GM18867 (cell line): ENCODE measurements at regions not wholly inside any gene's neighbourhood (a gene's known extent, or its start where the extent isn't known, plus 50 kb on each side); places are given as distances from the start of the nearest gene placed in this dataset.

Experiments
- ATAC-seq: cut with Tn5 transposase; IDR thresholded peaks from one replicate; pipeline ENCODE4 v1.9.1; 2021; ENCODE audit warnings: mild to moderate bottlenecking, moderate library complexity; ENCODE audit not compliant: unreplicated experiment

- no peak for ATAC-seq
Measured at GRCh38 chr1:65486613-65487012, 66.1 kb downstream of the LEPR start.

GRCh38 chr1:65489481-65489880 is 69.0 kb downstream of the LEPR start:
- ATAC-seq, result no peak

GRCh38 chr1:65490231-65491009 is 70.0 kb downstream of the LEPR start:
- no peak for ATAC-seq

- ATAC-seq, result no peak
Measured at GRCh38 chr1:65491472-65491871, 71.0 kb downstream of the LEPR start.

- ATAC-seq, result no peak
Measured at GRCh38 chr1:65493802-65494201, 73.3 kb downstream of the LEPR start.

- ATAC-seq, result no peak
Measured at GRCh38 chr1:65494671-65495070, 74.2 kb downstream of the LEPR start.

- ATAC-seq, result no peak
Measured at GRCh38 chr1:65495137-65495536, 74.7 kb downstream of the LEPR start.

GRCh38 chr1:65497256-65497830 is 76.9 kb downstream of the LEPR start:
- no peak for ATAC-seq

- ATAC-seq, result no peak
Measured at GRCh38 chr1:65503427-65503826, 83.0 kb downstream of the LEPR start.

- no peak for ATAC-seq
Measured at GRCh38 chr1:65504263-65504662, 83.8 kb downstream of the LEPR start.

GRCh38 chr1:65505547-65506300 is 85.3 kb downstream of the LEPR start:
- no peak for ATAC-seq

GRCh38 chr1:65508051-65508450 is 87.6 kb downstream of the LEPR start:
- ATAC-seq, result no peak

- ATAC-seq, result no peak
Measured at GRCh38 chr1:65509912-65510680, 89.6 kb downstream of the LEPR start.

- ATAC-seq, result no peak
Measured at GRCh38 chr1:65510961-65511360, 90.5 kb downstream of the LEPR start.

- ATAC-seq, result no peak
Measured at GRCh38 chr1:65512383-65512782, 91.9 kb downstream of the LEPR start.

GRCh38 chr1:65512967-65513780 is 92.7 kb downstream of the LEPR start:
- no peak for ATAC-seq

- no peak for ATAC-seq
Measured at GRCh38 chr1:65514041-65514440, 93.6 kb downstream of the LEPR start.

- ATAC-seq, result no peak
Measured at GRCh38 chr1:65524931-65525265, 104.4 kb downstream of the LEPR start.

- ATAC-seq, result no peak
Measured at GRCh38 chr1:65525266-65526048, 105.0 kb downstream of the LEPR start.

- no peak for ATAC-seq
Measured at GRCh38 chr1:65526049-65526556, 105.6 kb downstream of the LEPR start.
